Activated naive CD8-positive, alpha-beta T cell (primary cell): ENCODE measurements at regions not wholly inside any gene's neighbourhood (a gene's known extent, or its start where the extent isn't known, plus 50 kb on each side); places are given as distances from the start of the nearest gene placed in this dataset.
"Not testable (repeated sequence)": the region's sequence is repeated elsewhere in the genome, so short reads cannot be mapped to it uniquely, and the experiment has no call there.

Experiments
- H3K27ac Mint-ChIP-seq: one replicate; pipeline ENCODE4 v1.8.0; 2021; ENCODE audit warnings: mixed read lengths
- H3K27me3 Mint-ChIP-seq: one replicate; pipeline ENCODE4 v1.8.0; 2021; ENCODE audit warnings: mixed read lengths
- H3K36me3 Mint-ChIP-seq: one replicate; pipeline ENCODE4 v1.8.0; 2021; ENCODE audit warnings: mixed read lengths
- H3K4me1 Mint-ChIP-seq: one replicate; pipeline ENCODE4 v1.8.0; 2021; ENCODE audit warnings: low read depth, mixed read lengths
- H3K4me3 Mint-ChIP-seq: one replicate; pipeline ENCODE4 v1.8.0; 2021; ENCODE audit warnings: mild to moderate bottlenecking, mixed read lengths
- H3K9me3 Mint-ChIP-seq: one replicate; pipeline ENCODE4 v1.8.0; 2021; ENCODE audit warnings: low read depth, mixed read lengths

DNA sequence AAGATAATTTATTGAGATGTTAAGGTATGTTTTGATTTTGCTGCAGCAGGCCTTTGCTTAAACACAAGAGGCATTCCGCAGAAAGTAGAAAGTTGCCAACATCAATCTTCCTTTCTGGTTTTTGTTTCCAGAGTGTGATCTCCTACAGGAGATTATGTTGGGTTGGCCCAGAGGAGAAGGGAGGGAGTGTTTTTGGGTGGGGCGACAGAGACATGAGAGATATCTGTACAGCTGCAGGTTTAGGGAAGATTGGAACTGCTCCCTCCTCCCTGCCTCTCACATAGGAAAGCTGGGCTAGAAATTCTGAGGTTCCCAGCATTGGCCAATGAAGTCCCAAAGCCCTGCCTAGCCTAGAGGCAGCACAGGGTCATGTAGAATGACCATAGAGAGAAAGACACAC is 211.0 kb downstream of the CEMIP2 start:
- H3K4me3 Mint-ChIP-seq: no peak overlapping the region
- H3K36me3 Mint-ChIP-seq: no peaks in the 10 kb centered on the region
- H3K4me1 Mint-ChIP-seq: no peaks in the 10 kb centered on the region
- no peaks in the 10 kb centered on the region for H3K9me3 Mint-ChIP-seq
- H3K27me3 Mint-ChIP-seq: peaks cover 9% of the 10 kb centered on the region
- H3K27ac Mint-ChIP-seq: no peak overlapping the region

DNA sequence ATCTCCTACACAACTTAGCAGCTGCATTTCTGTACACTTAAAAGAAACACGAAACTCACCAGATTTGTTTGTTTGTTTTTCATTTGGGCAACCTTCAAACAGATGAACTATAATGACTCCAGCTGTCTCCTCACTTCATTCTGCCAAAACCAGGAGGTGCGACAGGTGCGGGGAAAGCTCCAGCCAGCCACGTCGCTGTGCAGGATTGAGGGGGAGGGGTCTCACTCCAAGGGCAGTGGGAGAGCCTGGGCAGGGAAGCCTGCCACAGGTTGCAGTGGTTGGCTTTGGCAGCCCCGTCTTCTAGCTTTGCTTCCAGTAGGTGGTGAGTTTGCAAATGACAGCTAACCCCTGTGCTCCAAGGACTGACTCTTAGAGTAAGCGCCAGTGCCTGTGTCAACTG is 215.8 kb downstream of the CEMIP2 start:
- H3K27ac Mint-ChIP-seq: no peak overlapping the region
- no peaks in the 10 kb centered on the region for H3K36me3 Mint-ChIP-seq
- peaks cover 12% of the 10 kb centered on the region for H3K27me3 Mint-ChIP-seq
- no peaks in the 10 kb centered on the region for H3K9me3 Mint-ChIP-seq
- no peaks in the 10 kb centered on the region for H3K4me1 Mint-ChIP-seq
- H3K4me3 Mint-ChIP-seq: no peak overlapping the region

DNA sequence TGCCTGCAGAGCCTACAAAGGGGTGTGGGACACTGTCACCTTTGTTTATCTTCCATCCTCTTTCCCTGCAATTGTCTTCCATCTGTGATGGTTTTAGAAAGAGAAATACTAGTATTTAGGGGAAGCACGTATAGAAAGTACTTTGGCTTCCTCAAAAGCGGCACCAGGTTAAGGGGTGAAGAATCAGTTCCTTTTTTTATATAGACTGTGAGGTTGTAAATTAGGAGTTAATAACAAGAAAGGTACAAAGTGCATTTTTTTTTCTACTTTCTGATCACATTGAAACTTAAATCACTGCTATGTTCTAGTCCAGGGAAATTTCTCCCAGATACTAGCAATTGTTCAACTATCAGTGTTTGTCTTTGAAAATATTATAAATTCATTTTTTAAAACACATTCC is 219.3 kb downstream of the CEMIP2 start:
- peaks cover 14% of the 10 kb centered on the region for H3K27me3 Mint-ChIP-seq
- H3K36me3 Mint-ChIP-seq: no peaks in the 10 kb centered on the region
- no peak overlapping the region for H3K27ac Mint-ChIP-seq
- H3K9me3 Mint-ChIP-seq: no peaks in the 10 kb centered on the region
- H3K4me3 Mint-ChIP-seq: no peak overlapping the region
- H3K4me1 Mint-ChIP-seq: no peaks in the 10 kb centered on the region

DNA sequence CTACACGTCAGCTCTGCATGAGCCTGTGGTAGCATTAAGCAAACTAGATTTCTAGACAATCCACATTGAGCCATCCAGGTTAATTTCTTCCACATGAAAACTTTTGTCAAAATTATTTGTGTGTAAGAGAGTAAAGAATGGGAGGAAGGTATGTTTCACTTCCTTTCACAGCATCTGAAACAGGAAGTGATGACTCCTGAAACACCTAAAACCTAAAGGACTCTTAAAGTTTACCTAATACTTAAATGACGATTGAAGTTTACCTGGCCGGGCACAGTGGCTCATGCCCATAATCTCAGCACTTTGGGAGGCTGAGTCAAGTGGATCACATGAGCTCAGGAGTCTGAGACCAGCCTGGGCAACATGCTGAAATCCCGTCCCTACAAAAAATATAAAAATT is 223.8 kb downstream of the CEMIP2 start:
- Mint-ChIP-seq H3K27ac (no peak overlapping the region), H3K4me1 (no peaks in the 10 kb centered on the region), H3K9me3 (no peaks in the 10 kb centered on the region), H3K4me3 (no peak overlapping the region), H3K36me3 (no peaks in the 10 kb centered on the region), H3K27me3 (peaks cover 12% of the 10 kb centered on the region)

DNA sequence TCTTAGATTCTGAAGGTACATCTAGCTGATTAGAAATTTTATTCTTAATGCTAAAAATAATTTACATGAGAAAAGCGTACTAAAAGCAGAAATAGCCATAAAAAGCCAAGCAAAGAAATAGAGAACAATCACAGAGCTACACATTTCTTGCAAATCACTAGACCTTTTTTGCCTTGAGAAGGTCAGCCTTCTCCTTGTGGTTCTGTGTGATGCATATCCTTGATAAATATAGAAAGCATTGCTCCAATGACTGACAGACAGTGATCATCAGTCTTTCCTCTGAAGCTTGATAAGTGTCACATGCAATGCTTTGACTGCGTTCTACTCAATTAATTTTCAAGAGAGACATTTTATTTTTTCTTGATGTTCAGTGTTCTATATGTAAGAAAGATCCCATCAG is 226.9 kb downstream of the CEMIP2 start:
- no peak overlapping the region for H3K4me3 Mint-ChIP-seq

DNA sequence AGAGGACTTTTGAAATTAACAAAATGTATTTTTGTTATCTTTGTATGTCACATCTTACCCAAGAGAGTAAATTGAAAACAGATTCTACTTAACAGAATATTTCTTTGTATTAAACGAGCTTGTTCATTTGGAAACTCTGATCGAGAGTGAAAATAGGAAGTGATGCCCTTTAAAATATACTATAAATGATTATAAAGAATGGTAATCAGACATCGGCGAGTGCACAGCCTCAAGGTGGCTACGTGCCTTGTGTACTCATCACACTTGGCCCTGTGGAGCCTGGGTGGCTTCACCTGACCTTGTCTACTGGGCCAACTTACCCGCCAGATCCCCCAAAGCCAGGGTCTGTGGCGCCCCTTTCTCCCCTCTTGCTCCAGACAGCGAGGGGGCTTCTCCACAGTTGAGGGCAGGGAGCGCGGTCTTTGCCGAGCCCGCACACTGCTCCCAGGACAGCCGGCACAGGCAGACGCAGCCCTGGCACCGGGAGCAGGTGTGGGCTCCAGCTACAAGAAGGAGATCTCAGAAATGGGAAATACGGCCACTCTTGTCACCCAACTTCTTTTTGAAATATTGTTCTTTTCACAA is 243.2 kb downstream of the CEMIP2 start:
- Mint-ChIP-seq H3K4me3 (no peak overlapping the region), H3K4me1 (no peaks in the 10 kb centered on the region), H3K27me3 (peaks cover 3% of the 10 kb centered on the region), H3K36me3 (no peaks in the 10 kb centered on the region), H3K27ac (no peak overlapping the region), H3K9me3 (no peaks in the 10 kb centered on the region)

More for the DNA sequence above, 226.9 kb downstream of the CEMIP2 start:
- H3K36me3 Mint-ChIP-seq: no peaks in the 10 kb centered on the region
- H3K4me1 Mint-ChIP-seq: no peaks in the 10 kb centered on the region
- no peaks in the 10 kb centered on the region for H3K9me3 Mint-ChIP-seq
- no peak overlapping the region for H3K27ac Mint-ChIP-seq
- peaks cover 10% of the 10 kb centered on the region for H3K27me3 Mint-ChIP-seq

DNA sequence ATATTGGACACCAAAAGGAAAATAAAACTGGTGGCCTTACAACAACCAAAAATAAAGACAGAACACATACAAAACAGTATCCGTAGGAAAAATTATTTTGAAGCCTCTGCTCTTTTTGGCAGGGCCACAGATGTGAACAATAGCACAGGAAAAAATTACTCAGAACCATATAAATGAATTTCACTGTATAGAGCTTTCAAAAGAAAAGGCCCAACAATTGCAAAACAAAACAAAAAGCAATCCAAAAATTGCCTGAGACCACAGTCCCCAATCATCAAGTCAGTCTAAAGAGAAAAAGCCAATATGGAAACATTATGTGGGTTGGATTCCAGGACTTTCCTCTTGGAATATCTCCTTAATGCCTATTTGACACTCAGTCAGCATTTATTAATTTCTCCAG is 243.8 kb downstream of the CEMIP2 start:
- Mint-ChIP-seq H3K9me3 (no peaks in the 10 kb centered on the region), H3K36me3 (no peaks in the 10 kb centered on the region), H3K27ac (no peak overlapping the region), H3K4me3 (no peak overlapping the region), H3K4me1 (no peaks in the 10 kb centered on the region), H3K27me3 (peaks cover 3% of the 10 kb centered on the region)

DNA sequence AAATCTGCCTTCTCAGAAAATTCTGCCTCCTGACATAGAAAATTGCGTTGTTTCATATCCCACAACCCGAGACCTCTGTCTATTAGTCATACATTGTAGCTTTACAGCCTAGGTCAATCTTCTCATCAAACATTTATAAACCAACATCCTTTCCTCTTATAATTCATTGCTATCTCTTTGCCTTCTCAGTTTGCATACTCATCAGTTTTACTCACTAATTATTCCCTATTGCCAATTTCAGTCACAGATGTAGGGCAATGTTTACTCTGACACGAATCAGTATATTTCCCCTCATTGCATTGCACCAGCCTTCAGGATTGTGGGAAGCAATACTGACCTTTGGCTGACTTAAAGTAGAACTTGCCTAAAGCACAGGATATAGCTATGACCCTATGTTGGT is 247.2 kb downstream of the CEMIP2 start:
- Mint-ChIP-seq H3K4me3 (no peak overlapping the region), H3K27me3 (peaks cover 3% of the 10 kb centered on the region), H3K9me3 (no peaks in the 10 kb centered on the region), H3K27ac (no peak overlapping the region), H3K4me1 (no peaks in the 10 kb centered on the region), H3K36me3 (no peaks in the 10 kb centered on the region)

DNA sequence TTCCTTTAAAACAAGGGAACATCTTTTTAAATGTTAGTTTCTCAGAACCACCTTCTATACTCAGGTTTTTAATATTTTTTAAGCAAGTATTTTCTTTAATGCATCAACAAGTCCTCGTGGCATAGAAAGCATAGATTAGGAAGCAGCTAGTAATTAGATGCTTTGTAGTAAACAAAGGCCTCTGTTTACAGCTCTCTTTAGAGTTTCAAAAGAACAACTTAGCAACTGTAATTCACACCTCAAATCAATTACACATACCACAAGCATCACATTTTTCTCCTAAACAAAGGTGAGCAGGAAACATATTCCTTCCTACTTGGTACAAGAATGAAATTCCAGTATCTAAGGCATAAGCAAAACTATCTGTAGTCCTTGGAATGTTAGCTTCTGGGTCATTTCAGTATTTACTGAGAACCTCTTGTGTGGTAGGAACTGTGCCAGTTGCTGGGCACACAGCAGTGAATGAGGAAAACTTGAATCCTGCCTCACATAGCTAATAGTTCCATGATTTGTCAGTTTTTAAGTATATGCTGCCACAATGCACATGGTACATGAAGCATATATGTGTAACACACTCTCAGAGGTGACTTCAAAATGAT is 249.1 kb downstream of the CEMIP2 start:
- Mint-ChIP-seq H3K4me1 (no peaks in the 10 kb centered on the region), H3K27me3 (peaks cover 3% of the 10 kb centered on the region), H3K9me3 (no peaks in the 10 kb centered on the region), H3K27ac (no peak overlapping the region), H3K4me3 (no peak overlapping the region), H3K36me3 (no peaks in the 10 kb centered on the region)

DNA sequence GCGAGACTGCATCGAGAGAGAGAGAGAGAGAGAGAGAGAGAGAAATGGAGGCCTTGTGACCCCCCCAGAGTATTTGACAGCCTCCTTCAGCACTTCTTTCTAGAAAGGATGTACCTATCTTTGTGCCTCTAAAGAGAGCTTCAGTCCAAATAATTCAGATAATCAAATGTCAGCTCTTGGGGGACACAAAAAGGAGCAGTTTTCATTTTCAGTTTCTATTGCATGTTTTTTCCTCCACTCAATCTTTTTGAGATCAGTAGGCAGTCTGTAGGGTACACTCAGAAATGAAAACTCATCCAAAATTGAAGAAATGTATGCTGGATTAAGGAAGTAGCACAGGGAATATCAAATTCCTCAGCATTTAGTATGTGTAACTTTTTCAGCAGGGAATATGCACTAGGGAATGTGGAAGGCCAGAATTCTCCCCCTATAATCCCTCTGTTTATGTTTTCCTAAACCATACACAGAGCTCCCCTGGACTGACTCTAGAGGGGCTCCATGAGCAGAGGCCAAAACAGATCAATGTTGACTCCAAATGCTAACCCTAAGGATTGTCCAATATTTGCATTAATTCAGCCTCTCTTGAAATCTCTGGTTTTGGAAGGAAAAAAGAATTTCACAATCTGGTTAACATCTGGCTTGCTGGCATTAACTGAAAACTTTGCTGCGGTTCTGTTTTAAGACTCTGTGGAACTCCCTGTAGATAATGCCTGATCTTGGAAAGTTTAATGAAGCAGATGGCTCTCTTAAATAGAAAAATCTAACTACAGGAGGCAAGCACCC is 250.1 kb downstream of the CEMIP2 start:
- no peaks in the 10 kb centered on the region for H3K4me1 Mint-ChIP-seq
- no peaks in the 10 kb centered on the region for H3K36me3 Mint-ChIP-seq
- H3K4me3 Mint-ChIP-seq: no peak overlapping the region
- H3K27me3 Mint-ChIP-seq: peaks cover 3% of the 10 kb centered on the region
- no peak overlapping the region for H3K27ac Mint-ChIP-seq
- H3K9me3 Mint-ChIP-seq: no peaks in the 10 kb centered on the region

DNA sequence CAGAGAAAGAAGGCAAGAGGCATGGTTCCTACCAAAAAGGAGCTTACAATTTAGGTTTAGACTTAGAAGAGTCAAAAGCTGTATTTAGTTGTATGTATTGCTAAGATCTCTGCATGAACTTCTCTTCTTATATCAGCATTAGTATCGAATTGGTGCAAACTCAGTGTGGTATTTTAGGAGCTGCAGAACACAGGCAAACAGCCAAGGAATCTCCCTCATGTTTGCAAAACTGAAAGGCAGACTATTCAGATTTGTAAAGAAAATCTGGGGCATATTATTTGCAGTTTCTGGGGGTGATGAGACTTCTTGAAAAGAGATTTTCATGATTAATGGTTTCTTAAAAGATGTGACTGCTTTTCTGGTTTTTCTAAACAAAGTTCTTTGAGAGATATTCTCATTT is 252.7 kb downstream of the CEMIP2 start:
- peaks cover 7% of the 10 kb centered on the region for H3K27me3 Mint-ChIP-seq
- H3K36me3 Mint-ChIP-seq: no peaks in the 10 kb centered on the region
- no peaks in the 10 kb centered on the region for H3K9me3 Mint-ChIP-seq
- H3K4me3 Mint-ChIP-seq: no peak overlapping the region
- H3K27ac Mint-ChIP-seq: no peak overlapping the region
- H3K4me1 Mint-ChIP-seq: no peaks in the 10 kb centered on the region

DNA sequence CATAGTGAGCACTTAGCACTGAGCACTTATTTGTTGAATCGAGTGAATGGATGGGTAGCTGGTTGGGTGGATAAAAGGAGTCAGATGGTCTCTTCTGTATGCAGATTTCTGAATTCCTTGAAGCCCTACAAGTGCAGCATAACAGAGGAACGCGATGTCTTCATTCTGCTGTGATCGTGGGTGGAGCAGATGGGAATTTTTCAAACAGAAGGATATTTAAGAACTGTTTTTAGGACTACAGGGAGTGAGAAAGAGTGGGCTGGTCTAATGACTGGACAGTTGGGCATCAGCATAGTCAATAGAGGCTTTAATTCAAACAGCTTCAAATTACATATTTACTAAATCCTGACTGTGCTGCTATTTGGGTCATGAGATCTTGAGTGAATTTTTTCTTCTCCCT is 253.2 kb downstream of the CEMIP2 start:
- no peaks in the 10 kb centered on the region for H3K9me3 Mint-ChIP-seq
- no peak overlapping the region for H3K27ac Mint-ChIP-seq
- H3K27me3 Mint-ChIP-seq: peaks cover 8% of the 10 kb centered on the region
- no peaks in the 10 kb centered on the region for H3K4me1 Mint-ChIP-seq
- no peaks in the 10 kb centered on the region for H3K36me3 Mint-ChIP-seq
- H3K4me3 Mint-ChIP-seq: no peak overlapping the region

DNA sequence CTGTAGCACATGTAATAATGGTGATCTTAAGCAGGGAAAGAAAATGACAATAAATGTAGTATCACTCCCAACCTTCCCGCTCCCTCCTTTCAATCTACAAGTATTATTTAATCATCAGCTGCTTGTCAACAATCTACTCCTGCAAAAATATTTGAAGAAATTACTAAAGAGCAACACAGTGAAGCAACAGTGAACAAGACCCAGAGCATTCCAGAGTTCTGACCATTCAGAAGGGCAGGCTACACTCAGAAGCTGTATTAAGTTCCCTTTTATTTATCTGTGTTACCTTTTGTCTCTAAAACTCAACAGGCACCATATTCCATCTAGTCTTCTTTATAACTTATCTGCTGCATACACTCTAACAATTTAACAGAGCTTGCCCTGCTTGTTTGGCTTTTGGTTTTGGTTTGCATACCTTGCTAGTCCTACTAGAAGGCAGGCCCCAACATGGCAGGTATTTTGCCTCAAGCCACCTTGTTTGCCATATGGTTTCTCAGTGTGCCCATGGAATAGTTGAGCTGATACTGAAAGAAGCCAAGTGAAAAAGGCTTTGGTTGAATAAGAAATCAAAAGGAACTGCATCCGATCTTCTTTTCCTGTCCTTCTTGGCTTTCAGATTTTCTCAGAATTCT is 253.9 kb downstream of the CEMIP2 start:
- Mint-ChIP-seq H3K4me3 (no peak overlapping the region), H3K27me3 (peaks cover 8% of the 10 kb centered on the region), H3K9me3 (no peaks in the 10 kb centered on the region)

DNA sequence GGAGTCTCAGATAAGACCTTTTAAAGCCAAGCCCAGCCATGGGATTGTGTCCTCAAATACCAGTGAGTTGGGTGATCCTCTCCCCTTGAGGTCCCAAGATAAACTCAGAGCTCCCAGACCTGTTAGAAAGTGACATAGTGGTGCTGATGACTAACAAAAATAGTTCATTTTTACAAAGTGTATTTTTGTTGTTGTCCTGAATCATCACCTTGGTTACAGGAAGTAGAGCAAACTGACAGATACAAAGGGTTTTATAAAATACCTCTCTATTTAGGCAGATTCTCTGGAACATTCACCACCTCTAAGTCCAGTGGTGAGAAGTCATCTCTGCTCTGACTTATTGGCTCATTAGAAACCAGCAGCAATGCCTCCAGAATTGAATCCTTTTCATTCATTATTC is 259.3 kb downstream of the CEMIP2 start:
- H3K36me3 Mint-ChIP-seq: no peaks in the 10 kb centered on the region
- no peaks in the 10 kb centered on the region for H3K4me1 Mint-ChIP-seq
- peaks cover 17% of the 10 kb centered on the region for H3K27me3 Mint-ChIP-seq
- no peak overlapping the region for H3K4me3 Mint-ChIP-seq
- no peak overlapping the region for H3K27ac Mint-ChIP-seq
- no peaks in the 10 kb centered on the region for H3K9me3 Mint-ChIP-seq

More for the DNA sequence above, 253.9 kb downstream of the CEMIP2 start:
- Mint-ChIP-seq H3K27ac (no peak overlapping the region), H3K4me1 (no peaks in the 10 kb centered on the region), H3K36me3 (no peaks in the 10 kb centered on the region)

DNA sequence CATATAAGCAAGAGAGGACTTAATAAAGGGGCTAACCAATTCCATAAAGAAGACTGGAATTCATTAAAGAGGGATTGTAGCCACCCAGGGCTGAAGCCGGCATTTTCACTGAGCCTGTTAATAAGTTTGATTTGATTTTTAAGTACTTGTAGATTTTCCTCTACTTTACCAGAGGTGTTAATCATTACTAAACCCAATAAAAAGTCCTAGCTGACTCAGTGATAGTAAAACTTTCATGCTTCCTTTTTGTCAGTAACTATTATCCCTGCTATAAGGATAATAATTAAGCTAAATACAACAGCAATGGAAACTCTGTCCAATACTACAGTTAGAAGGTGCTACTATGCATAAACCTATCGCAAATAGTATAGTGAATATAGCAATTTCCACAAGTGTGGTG is 260.2 kb downstream of the CEMIP2 start:
- not testable (repeated sequence) for H3K27ac Mint-ChIP-seq

More for the DNA sequence above, 260.2 kb downstream of the CEMIP2 start:
- not testable (repeated sequence) for H3K36me3 Mint-ChIP-seq, H3K4me3 Mint-ChIP-seq, H3K4me1 Mint-ChIP-seq, H3K9me3 Mint-ChIP-seq
- H3K27me3 Mint-ChIP-seq: peaks cover 19% of the 10 kb centered on the region
